NCI-H446 treated with DMSO at 0.1 percent for 48 hours (cell line): ENCODE measurements at regions not wholly inside any gene's neighbourhood (a gene's known extent, or its start where the extent isn't known, plus 50 kb on each side); places are given as distances from the start of the nearest gene placed in this dataset.

ENCODE experiments used
- DNase-seq: peaks from one replicate; lab custom pipeline; 2025; lab: John Stamatoyannopoulos, UW

DNA sequence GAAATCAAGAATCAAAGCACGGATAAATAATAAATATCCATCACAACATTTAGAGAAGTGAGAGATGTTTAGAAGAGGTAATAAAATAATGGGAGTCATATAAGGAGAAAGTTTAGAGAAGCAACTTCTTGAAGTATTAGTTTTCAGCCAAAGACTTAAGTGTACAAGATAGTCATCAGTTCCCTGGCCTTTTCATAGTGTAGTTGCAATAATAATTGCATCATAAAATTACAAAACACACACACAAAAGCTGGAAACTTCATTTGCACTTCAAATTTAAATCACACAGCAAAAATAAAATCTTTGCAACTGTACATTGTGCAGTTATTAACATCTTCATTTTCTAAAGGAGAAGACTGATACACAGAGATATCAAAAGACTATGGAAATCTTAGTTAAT, 319.1 kb upstream of the RGMB start:
- DNase-seq, result no peak

DNA sequence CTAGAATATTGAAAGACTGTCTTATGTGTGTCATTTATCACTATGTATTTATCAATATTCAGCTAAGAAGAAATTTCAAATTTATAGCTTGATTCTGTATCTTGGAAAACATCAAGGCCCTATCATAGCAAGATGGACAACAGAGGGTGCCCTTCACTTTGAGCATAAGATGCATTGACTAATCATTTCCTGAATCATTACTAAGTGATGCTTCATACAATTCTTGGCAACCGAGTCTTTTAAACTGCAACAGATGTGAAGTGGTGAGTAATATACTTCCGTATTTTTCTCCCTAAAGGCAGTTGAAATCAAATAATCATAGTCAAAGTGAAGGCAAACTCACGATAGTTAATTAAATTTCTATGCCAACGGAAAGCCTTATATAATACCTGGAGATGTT, 318.6 kb upstream of the RGMB start:
- peak; percentile 83 for DNase-seq

DNA sequence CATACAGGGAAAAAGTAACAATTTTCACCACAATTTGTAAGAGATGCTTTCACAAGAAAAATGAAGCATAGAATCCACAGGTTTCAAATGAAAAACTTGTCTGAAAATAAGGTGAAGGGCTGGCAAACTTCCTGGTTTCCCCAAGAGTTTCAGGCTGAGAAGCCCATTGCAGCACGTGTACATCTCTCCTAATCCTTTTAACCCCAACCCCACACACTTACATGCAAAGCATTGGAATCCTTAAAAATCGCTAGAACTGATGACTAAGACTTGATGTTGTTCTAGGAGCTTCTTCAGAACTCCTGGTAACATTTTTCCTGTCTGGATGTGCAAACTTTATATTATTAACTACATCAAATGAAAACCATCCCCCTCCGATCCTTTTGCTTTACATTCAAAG, 317.8 kb upstream of the RGMB start:
- DNase-seq, result no peak

DNA sequence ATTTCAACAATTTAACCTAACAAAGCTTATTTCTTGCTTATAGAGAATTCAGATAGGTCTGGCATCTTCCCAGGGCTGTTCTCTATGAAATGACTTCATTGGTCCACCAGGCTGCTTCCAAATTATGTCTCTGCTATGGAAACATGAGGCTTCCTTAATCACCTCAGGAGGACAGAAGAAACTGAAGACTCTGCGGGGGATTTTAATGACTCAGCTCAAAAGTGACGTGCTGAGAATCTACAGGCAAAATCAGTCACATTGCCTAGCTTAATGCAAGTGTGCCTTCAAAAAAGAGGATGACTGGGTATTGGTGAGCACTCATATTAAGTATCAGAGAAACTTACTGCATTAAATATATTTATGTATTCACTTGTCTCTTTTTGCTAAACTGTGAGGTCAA, 315.5 kb upstream of the RGMB start:
- no peak for DNase-seq

DNA sequence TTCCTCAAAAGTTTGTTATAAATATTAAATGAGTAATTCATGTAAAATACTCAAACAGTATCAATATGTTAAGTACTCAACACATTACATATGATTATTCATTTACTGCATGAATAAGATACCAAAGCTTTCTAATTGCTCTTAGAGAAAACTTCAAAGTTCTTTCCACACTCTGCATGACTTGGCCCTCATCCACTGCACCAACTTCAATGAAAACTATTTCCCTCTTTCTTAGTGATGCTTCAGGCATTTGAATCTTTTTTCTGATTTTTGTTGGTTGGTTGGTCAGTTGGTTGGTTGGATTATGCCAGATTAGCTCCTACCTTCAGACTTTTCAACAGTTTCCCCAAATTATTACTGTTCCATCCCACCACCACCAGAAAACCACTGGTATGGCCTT, 314.7 kb upstream of the RGMB start:
- no peak for DNase-seq

DNA sequence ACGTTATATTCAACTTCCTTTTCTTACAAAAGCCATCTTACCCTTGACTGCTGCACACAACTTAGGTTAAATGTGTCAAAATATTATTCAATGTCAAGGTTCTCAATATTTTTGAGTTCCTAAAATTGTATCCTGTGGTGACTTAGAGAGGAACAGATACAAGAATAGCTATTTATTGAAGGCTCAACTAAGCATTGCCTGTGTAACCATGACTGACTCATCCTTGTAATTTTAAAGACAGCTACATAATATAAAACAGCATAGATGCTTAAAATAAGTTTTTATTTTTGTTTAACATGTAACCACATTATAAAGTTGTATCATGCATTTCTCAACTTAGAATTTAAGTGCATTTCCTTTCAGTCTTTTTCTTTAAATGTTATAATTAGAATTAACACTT, 312.9 kb upstream of the RGMB start:
- DNase-seq, result no peak

DNA sequence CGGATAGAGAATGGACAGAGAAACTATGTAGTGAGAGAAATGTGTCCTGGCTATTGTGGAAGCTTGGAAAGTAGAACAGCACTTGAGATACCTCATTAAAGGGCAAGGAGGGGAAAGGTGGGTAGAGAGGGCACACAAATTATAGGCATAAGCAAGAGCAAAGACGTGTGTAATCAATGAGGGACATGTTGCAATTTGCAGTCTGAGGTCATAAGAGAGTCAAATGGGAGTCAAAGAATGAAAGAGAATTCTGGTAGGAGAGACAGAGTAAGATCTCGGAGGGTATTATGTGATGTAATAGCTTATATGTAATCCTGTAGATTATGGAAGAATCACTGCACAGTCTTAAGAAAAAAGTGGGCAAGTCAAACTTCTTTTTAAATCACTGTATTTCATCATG, 312.0 kb upstream of the RGMB start:
- DNase-seq, result no peak

DNA sequence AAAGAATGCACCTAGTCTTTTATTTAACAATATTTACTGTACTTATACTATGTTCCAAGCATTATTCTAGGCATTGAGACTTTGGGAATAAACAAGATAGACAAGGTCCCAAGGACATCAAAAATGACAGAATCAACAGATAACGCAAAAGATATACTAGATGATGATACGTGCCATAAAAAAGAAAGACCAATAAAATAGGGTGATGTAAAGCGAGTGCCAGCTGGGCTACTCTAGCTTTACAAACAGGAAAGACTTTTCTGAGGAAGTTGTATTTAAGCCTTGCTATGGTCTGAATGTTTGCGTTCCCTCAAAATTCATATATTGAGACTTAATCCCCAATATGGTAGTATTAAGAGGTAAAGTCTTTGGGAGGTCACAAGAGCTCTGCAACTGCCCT, 310.2 kb upstream of the RGMB start:
- DNase-seq, result no peak

DNA sequence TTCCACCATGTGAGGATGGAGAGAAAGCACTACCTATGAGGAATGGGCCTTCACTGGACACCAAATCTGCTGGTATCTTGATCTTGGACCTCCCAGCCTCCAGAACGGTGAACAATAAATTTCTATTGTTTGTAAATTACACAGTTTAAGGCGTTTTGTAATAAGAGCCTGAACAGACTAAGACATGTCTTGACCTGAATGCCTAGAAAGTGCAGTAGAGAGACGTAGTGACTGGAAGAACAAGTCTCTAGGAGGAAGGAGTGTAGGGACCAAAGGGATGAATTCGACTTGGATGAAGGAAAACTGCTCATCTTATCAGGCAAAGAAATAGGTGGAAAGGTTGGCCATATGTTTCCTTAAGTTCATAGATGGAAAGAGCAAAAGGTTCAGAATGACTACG, 309.8 kb upstream of the RGMB start:
- DNase-seq, result no peak

DNA sequence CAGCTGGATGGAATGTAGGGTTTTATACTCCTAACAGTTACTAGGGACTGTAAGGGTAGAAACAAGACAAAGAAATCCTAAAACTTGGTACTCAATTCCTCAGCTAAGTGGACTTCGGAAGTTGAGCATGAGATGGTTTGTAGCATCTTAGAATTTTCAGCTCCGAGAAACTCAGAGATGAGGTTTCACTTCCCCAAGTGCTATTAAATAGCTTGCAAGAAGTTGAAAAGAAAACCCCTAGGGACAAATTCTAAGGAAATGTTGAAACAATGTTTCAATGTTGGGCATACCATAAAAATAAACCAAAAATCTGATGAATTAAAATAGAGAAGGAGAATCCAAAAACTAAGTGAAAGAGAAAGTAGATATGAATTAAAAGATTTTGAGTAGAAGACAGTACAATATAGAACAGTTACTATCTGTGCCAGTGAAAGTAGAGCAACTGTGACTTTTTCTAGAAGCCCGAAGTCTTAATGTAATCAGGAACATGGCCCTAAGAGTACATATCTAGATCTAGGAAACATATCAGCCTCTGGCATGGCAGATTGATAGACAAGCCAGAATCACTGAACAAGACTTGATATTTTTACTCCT, 308.6 kb upstream of the RGMB start:
- no peak for DNase-seq

DNA sequence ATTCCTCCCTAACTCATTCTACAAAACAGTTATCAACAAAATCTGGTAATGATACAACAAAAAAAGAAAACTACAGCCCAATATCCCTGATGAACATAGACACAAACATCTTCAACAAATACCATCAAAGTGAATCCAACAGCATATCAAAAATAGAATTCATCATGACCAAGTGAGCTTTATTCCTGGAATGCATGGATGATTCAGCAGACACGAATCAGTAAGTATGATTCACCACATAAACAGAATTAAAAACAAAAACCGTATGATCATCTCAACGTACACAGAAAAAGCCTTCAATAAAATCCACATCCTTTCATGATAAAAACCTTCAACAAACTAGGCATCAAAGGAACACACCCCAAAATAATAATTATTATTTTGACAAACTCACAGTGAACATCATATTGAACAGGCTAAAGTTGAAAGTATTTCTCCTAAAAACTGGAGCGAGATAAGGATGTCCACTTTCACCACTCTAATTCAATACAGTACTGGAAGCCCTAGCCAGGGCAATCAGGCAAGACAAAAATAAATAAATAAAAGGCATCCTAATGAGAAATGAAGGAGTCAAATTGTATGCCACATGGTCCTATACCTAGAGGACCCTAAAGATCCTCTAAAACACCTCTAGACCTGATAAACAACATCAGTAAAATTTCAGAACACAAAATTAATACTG, 305.1 kb upstream of the RGMB start:
- no peak for DNase-seq

DNA sequence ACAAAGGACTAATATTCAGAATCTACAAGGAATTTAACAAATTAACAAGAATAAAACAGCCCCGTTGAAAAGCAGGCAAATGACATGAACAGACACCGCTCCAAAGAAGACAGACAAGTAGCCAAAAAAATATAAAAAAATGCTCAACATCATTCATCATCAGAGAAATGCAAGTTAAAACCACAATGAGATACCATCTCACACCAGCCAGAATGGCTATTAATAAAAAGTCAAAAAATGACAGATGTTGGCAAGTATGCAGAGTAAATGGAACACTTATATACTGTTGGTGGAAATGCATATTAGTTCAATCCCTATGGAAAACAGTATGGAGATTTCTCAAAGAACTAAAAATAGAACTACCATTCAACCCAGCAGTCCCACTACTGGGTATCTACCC, 302.7 kb upstream of the RGMB start:
- peak; percentile 11 for DNase-seq

DNA sequence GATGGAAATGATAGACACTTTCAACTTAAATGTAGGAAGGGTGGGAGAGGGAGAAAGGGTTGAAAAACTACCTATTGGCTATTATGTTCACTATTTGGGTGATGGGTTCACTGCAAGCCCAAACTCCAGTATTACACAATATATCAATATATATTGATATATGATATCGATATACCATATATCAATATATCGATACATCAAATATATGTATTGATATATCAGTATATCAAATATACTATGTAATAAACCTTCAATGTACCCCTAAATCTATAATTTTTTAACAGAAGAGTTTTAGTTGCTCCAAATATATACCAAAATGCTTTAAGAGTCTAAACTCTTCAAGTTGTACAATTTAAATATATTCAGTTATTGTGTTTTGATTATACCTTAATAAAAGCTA, 302.0 kb upstream of the RGMB start:
- no peak for DNase-seq

DNA sequence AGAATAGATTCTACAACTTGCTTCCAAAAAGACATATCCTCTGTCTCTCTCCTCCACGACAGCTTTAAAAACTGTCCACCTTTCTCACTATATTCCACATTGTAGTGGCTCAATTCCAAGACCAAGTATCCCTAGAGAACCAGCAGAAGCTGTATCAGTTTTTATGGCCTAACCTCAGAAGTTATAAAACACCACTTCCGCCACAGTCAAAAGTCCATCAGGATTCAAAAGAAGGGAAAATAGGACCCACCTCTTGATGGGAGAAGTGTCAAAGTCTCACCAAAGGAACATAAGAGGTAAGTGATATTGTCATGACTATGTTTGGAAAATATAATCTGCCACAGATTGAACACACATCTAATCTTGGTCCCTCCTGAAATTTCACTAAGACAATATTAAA, 299.2 kb upstream of the RGMB start:
- DNase-seq, result no peak

DNA sequence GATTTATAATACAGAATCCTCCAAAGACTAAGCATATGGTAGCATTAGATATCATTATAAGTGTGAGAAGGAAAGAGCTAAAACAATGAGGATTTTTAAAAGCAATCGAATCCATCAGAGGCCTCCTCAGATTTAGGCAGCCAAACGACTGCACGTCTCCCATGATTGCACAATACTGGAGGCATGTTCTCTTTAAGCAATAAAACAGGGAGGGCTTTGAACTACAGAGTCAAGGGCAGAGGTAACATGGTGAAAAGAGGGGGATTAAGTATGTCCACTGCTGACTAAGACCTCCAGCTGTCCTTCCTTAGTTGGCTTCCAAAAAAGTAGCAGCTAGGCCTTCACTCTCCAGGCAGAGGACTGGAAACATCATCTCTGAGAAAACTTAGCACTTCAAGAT, 298.7 kb upstream of the RGMB start:
- DNase-seq, result no peak

DNA sequence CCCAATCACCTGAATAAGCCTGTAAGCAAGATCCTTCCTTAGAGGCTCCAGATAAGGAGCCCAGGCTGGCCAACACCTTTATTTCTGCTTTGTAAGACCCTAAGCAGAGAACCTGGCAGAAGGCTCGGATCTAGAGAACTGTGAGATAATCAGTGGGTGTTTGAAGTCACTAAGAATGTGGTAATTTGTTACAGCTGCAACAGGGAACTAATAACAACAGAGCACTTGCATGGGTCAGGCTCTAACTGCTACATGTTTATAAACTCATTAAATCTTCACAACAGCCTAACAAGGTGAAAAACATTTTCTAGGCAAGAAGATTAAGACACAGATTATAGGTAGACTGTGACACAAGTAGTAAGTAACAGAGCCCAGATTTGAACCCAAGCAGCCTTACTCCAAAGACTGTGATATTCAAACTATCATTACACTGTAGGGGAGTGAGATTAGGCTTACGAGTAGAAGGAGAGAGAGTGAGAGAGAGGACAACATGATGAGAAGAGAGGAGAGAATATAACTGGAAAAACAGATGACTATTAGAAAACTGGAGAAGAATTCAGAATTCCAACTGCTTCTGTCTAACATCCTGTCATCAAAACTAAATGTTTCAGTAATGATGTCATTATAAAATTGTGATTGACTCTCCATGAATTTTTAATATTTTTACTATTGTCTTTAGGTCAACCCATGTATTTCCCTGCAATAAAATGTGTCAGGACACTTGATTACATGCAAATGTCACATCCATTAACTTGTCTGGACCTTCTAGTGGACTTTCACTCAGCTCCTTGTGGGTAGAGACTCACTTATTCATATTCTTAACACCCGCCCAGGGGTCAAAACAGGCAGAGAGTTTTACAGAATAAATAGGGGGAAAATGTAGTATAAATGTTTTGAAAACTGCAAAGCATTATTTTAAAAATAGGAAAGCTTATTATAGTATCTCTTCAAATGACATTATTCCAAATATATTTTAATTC, 290.9 kb upstream of the RGMB start:
- DNase-seq, result no peak

DNA sequence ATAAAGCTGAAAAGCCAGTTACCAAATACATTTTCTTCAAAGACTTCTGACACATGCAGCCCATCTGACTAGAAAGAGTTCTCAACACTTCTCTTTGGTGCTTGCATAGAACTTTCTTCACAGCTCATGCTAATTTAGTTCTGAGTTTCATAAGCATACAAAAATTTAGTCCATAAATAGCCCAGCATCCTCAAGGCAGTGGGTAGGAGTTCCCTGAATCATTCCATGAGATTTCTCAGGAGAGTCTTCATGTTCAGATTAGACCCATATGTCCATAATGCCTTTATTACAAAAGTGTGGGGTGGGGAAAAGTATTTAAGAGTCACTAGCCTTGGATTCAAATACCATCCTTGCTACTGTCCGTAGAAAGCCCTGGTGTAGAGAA, 290.2 kb upstream of the RGMB start:
- DNase-seq, result no peak

DNA sequence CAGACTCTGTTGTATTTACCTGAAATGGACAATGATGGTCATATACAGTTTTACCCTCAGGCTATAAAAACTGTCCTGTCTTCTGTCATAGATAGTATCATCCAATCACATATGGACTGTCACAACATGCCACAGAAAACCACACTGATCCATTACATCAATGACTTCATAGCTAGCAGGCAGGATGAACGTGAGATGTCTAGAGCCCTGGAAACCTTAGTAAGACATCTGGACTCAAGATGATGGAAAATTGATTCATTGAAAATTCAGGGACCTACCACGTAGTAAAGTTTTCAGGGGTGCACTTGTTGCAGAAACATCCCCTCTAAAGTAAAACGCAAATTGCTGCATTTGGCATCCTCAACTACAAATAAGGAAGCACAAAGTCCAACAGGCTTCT, 284.4 kb upstream of the RGMB start:
- DNase-seq, result no peak

DNA sequence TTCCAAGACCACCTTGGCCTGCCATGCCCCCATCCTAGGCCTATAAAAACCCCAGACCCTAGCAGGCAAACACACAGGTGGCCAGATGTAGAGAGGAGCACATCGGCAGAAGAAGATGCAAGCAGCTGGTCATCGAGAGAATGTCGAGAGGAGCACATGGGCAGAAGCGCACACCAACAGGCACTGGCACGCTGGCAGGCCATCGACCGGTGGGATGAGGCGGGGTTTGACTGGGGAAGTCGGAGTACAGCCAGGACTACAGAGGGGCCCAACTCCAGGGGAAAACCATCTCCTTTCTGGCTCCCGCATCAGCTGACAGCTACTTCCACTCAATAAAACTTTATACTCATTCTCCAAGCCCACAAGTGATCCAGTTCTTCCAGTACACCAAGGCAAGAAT, 283.1 kb upstream of the RGMB start:
- DNase-seq, result no peak

DNA sequence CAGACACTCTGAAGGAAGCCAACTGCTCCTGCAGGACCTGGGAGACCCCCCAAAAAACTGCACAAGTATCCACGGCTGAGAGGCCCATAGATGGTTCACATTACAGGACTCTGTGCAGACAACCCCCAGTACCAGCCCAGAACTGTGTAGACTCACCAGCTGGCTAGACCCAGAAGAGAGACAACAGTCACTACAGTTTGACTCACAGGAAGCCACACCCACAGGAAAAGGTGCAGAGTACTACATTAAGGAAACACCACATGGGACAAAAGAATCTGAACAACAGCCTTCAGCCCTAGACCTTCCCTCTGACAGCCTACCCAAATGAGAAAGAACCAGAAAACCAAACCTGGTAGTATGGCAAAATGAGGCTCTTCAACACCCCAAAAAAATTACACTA, 281.2 kb upstream of the RGMB start:
- DNase-seq, result no peak

DNA sequence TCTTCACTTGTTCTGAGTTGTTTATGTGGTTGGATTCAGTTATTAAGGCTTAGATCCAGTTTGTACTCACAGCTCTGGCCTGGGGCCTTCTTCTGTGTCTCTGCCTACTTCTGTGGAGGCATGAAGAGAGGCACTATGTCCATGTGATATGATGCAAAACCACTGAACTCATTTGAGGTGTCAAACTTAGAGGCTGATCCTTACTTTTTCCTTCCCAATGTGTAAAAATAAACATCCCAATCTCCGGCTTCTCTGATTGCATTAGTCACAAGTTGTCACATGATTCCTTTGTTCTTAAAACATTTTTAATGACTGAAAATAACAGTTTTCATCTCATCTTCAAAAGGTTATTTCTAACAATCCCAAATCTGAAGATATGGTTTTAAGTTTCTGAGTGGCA, 276.0 kb upstream of the RGMB start:
- DNase-seq, result no peak

DNA sequence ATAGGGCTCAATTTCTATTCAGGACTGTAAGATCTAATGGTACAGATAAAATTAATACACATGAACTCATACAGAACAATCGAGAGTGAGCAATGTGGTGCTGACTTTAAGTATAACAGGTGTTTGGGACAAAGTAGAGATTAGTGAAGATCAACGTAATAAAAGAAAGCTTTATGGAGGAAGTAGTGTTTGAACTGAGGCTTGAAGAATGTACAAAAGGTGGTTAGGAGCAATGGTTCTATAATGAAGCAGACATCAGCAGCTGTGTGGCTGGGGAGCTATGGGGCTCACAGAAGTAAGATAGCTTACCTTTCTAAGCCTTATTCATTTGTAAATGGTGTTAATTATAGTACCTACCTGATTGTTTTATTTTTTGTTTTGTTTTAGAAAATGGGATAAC, 275.4 kb upstream of the RGMB start:
- no peak for DNase-seq

DNA sequence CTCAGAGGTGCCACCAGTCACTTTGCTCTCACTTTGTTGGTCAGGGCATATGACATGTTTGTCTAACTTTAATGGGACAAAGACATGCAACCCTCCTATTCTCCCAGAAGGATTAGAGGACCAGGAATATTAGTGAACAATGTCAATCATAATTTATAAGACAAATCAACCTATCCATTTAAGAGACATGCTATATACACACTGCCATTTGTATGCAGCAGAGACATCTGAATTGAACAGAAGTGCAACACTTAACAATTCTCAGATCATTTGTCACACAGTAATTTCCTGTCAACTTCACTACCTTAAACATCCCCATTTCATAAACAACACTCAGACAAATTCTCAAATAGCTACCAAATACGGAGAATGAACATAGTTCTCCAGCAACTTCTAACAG, 273.6 kb upstream of the RGMB start:
- DNase-seq, result no peak
